GM19463 (cell line): ENCODE measurements at regions not wholly inside any gene's neighbourhood (a gene's known extent, or its start where the extent isn't known, plus 50 kb on each side); places are given as distances from the start of the nearest gene placed in this dataset.

Source experiments
- ATAC-seq: cut with Tn5 transposase; IDR thresholded peaks from one replicate; pipeline ENCODE4 v1.9.1; 2021; ENCODE audit warnings: mild to moderate bottlenecking, moderate library complexity; ENCODE audit not compliant: unreplicated experiment

- ATAC-seq, result no peak
These were observed 124.4 kb upstream of the P2RY1 start for GRCh38 chr3:152710549-152710948.

GRCh38 chr3:152713989-152714388 is 120.9 kb upstream of the P2RY1 start:
- ATAC-seq, result no peak

GRCh38 chr3:152714507-152714906 is 120.4 kb upstream of the P2RY1 start:
- no peak for ATAC-seq

GRCh38 chr3:152717252-152717651 is 117.7 kb upstream of the P2RY1 start:
- no peak for ATAC-seq

GRCh38 chr3:152718810-152719209 is 116.1 kb upstream of the P2RY1 start:
- no peak for ATAC-seq

- ATAC-seq, result peak; percentile 48
These were observed 115.7 kb upstream of the P2RY1 start for GRCh38 chr3:152719264-152719663.

DNA sequence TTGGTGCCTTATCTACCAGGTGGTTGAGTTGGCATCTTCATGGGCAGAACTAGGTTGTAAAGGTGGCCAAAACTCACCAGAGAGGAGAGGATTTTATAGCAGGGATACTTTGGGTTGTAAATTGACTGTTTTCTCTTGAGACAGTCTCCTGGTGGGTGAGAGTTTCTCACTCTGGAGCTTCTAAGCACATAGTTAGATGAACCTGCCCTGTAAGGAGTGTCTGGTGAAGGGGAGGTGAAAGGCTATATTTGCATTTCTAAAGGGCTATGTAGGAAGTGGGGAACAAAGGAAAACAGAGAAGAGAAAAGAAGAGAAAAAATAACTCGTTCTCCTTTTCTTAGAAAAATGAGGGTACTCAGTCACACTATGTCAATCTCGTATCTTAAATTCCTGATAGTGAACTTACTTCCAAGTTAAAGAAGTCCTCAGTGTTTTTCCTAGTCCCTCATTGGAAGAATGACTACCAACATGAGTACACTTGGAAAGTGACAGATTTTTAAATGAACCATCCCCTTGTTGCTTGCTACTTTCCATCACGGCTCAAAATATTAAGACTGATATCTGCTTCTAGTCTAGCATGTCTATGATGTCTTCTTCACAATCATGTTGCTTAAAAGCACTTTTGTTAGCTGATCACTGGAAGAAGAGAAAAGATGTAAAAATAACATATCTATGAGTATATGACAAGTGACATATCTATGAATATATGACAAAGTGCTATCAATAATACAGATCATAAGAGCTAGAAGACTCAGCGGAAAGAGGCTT is 113.8 kb upstream of the P2RY1 start:
- ATAC-seq, result no peak

GRCh38 chr3:152724270-152724669 is 110.7 kb upstream of the P2RY1 start:
- ATAC-seq, result no peak

DNA sequence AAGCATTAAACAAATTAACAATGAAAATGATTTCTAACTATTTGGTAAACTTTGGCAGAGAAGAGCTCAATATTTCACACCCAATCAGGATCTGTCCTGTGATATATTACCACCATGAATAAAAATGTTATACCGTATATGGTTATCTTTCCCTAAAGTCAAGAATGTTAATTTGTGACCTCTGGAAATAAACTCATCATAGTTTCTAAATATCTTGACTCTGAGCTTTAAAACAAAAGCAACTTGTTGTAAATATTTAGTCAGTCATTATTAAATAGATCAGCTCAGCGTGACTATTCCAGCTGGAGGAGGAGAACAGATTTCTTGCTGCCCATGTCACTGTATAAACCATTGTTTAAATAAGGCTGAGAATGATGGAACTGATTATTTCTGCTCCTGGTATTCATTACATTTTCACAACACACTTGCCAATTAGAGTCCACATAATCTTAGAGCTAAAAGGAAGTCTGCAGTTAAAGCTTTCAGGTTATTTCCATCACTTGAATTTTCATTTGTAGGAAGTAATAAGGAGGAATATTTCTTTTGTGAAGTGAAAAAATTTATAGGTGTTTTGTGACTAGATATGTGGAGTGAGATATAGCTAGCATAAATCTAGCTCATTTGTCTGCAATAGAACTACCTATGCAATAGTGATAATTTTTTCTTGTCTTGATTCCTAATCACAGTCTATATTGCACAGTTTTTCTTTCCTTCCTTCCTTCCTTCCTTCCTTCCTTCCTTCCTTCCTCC is 106.5 kb upstream of the P2RY1 start:
- no peak for ATAC-seq

GRCh38 chr3:152729906-152730305 is 105.0 kb upstream of the P2RY1 start:
- peak; percentile 71 for ATAC-seq

DNA sequence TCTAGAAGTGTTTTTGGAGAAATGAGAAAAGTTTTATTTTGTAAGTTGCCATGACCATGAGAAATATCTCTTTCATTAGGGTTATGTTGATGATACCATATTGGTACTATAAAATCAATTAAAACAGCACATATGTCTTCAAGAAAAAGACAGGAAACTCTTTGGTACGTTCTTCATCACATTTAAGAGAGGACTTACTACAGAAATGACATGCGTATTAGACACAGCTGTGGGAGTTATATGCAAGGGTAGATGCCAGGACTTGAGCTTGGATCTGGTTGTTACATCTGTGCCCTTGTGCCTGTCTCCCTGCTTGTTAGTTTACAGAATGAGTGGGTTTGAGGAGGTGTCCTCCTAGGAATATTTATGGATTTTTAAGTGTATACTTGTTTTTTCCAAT is 103.4 kb upstream of the P2RY1 start:
- ATAC-seq, result no peak

GRCh38 chr3:152733584-152734119 is 101.3 kb upstream of the P2RY1 start:
- no peak for ATAC-seq

DNA sequence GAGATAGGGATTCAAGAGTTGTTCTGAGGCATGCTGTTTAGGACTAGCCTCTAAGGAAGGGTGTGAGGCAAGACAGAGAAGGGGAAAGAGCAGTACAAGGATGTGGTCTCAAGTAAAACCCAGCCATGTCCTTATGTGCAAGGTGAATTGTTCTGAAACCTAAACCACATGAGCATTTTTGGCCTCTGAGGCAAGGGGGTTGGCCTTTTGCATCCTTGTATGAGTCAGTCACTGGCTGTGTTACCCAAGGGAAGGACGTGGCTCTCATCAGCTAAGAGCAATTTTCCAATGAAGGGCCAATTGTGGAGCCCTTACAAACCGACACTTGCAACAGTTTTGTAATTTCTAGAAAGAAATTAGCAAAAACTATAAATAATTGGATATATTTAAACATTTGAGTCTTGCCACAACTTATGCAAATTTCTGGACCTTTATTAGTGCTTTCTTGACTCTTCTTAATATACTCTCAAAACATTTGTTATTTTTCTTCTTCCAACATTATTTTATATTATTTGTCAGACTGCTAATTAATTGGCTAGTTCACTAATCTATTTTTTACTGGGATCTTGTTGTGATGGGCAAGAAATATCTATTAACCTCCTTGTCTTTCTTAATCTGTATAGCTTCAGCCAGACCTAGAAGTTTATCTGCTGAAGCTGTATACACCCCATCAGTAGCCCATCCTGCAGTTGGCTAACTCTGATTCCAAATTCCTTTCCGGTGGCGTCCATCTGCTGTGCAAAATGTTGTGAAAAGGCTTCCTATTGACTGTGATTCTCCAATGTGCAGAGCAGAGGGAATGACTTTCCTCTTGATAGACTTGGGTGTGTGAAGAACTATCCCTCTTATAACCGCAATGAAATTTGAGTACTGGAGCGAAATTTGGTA is 97.7 kb upstream of the P2RY1 start:
- peak; percentile 99 for ATAC-seq

DNA sequence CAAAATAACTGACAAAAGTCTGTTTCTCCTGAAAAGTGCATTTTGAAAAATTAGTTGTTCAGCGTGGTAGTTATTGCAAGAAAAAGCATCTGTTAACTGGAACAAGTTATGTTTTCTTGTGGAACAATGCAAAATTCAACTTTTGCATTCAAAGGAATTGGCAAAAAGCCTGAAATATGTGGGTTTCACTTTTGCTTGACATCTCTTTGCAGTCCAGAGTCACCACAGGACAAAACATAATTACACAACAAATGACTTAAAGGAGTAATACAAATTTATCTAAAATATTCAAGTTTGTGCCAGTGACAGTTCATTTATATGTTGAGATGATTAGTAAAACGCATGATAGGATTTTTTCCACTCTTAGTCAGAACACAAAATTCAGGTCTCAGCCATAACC is 96.3 kb upstream of the P2RY1 start:
- no peak for ATAC-seq

DNA sequence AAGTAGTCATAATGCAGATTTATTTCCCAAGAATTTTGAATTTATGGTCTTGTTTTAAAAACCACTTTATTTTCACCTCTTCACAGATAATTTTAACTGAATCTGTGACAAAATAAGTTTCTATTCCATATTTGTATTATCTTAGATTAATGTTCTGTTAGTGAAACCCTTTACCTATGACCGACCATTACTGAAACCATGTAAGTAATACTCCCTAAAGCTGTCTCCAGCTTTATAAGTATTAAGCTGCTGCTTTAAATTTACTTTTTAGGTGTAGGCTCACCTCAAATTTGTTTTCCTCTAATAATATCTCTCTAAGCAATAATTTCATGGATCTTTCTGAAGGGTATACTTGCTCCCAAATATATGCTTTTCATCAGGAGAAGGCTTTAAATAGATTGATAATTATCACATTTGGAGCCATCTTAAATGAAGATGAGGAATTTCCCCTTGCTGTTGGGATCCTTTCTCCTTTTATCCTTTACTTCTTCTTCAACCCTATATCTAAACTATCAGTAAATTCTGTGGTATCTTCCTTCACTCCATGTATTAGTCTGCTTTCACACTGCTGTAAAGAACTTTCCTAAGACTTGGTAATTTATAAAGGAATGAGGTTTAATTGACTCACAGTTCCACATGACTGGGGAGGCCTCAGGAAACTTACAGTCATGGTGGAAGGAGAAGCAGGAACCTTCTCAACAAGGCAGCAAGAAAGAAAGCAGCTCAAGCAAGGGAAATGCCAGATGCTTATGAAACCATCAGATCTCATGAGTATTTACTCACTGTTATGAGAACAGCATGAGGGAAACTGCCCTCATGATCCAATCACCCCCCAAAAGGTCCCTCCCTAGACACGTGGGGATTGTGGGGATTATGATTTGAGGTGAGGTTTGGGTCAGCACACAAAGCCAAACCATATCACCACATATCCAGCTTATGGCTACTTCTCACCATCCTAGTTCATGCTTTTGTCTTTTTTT is 92.3 kb upstream of the P2RY1 start:
- ATAC-seq, result peak; percentile 60

DNA sequence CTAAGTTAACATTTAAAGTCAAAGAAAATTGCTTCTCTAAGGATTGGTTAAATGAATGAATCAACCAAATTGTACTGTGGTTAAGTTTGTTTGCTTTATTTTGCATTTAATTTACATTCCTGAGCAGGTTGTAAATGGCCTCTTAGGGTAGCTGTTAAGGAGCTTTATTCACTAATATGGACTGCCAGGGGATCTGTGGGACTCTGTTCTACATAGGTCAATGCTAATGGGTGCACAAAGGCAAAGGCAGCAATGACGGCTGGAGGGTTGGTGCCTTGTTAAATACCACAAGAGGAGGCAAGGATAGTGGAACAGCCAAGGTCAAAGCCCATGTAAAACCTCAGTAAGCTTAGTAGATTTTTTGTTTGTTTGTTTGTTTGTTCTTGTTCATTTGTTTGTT is 89.3 kb upstream of the P2RY1 start:
- ATAC-seq, result no peak

DNA sequence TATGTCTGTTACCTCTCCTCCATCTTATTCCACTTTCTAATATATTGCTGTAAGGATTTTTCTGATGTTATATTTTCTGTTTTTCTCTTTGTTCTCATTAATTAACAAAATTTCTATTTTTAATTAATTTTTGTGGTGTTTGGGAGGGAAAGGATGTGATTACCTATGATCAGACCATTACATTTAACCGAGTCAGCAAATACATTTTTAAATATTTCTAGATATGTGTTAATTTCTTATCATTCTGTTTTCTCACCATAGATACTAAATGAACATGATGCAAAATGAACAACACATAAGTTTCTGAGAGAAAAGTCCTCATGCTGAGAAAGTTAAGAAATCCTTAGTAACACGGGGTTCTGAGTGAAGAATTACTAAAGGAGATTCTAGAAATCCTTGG is 80.6 kb upstream of the P2RY1 start:
- no peak for ATAC-seq

DNA sequence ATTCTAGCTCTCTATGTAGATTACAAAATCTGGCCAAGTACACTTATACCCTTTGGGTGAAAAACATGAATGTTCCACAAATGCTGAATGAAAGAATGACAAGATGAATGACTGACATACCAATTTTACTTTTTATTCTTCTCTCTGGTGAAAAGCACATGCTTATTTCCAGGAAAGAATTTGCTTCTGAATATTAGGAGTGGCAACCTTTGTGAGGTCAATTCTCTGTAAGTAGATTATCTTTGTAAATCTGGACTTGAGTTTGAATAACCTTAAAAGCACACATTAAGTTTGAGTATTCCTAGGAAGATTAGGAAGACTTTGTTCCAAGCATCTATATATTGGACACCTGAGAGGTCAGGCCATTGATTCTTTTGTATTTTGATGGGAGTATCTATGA is 78.1 kb upstream of the P2RY1 start:
- ATAC-seq, result no peak

DNA sequence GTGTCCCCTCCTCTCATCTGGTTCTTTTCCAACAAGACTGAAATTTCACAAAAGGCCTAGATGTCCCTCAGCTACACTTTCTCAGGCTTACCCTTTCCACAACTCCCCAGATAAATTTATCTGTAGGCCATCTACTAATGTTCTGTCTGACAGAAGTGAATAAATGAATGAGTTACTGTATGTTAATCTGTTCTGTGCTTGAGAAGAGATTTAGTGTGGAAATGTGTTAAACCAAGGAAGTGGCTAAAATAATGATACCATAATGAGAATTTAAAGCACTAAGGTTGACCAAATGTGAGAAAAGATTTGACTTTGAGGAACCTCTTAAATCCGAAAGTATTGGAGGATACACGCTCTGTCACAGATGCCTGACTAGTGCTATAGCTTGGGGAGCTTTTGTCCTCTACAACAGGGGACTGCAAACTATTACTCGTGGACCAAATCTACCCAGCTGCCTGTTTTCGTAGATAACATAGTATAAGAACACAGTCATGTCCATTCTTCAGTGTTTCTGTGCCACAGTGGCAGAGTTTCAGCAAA is 74.8 kb upstream of the P2RY1 start:
- ATAC-seq, result peak; percentile 75

DNA sequence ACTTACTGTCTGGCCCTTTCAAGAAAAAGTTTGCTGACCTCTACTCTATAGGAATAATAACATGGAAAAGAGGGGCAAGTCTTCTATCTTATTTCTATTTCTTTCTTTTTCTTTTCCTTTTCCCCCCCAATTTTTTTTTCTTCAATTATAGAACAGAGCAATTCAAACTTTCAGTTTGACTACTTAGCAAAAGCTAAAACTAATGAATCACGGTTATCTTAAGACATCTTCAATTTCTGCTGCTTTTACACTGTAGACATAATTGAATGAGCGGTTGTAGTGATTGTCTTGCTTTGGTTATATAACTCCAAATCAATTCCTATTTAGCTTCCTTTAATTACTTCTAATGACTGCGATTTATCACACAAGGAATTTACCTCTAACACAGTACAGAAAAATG is 74.3 kb upstream of the P2RY1 start:
- peak; percentile 17 for ATAC-seq
